ENCODE measurements at regions not wholly inside any gene's neighbourhood (a gene's known extent, or its start where the extent isn't known, plus 50 kb on each side); places are given as distances from the start of the nearest gene placed in this dataset.

GRCh38 chr18:76658627-76659026 lies 163.6 kb upstream of the ZNF516 start:
- TF ChIP-seq E2F6 (IDR thresholded peaks at IDR 0.05) = peak; percentile 23; the same call in 1 of the 2 replicates
- no peak for TF ChIP-seq SUZ12 (IDR thresholded peaks at IDR 0.05; ENCODE audit: low read length)
- peak; percentile 83 to 89 (median 86) for TF ChIP-seq CTCF (IDR thresholded peaks at IDR 0.05; ENCODE audit: control extremely low read depth in 1 of 3, insufficient read depth in 1 of 3, low read depth in 1 of 3, low read length in 3 of 3)
- TF ChIP-seq JUN (IDR thresholded peaks at IDR 0.05; ENCODE audit: low read depth, low read length) = no peak
- no peak for TF ChIP-seq POLR2AphosphoS5 (IDR thresholded peaks at IDR 0.05; ENCODE audit: low read depth, low read length)
- no peak for TF ChIP-seq EZH2 (IDR thresholded peaks at IDR 0.05; ENCODE audit: low read depth, low read length, severe bottlenecking)

All from H1 (cell line).